Ovary (tissue), 7 donors: ENCODE measurements at regions not wholly inside any gene's neighbourhood (a gene's known extent, or its start where the extent isn't known, plus 50 kb on each side); places are given as distances from the start of the nearest gene placed in this dataset.

Experiments used
- DNase-seq, 5 donors: peaks; one replicate each; pipeline ENCODE4 v3.0.0-alpha.2; 2019 to 2020
- H3K27ac ChIP-seq, 2 donors: fragments of 200-600 bp; one replicate each; pipeline versions ENCODE4 v1.5.1 to v1.8.0; 2019 to 2022
- H3K27me3 ChIP-seq: fragments of 200-600 bp; one replicate; pipeline ENCODE4 v1.8.0; 2022
- H3K36me3 ChIP-seq: fragments of 200-600 bp; sonication (generic); one replicate; pipeline ENCODE4 v1.5.1; 2019
- H3K4me1 ChIP-seq: one replicate; pipeline ENCODE4 v1.8.1; 2013; ENCODE audit warnings: mild to moderate bottlenecking, moderate library complexity; ENCODE audit not compliant: insufficient read depth
- H3K4me3 ChIP-seq: fragments of 200-600 bp; sonication (generic); one replicate; pipeline ENCODE4 v1.5.1; 2017
- H3K9me3 ChIP-seq, 2 donors: fragments of 200-600 bp in 1 of 2; sonication (generic) in 1 of 2; one replicate each; pipeline versions ENCODE4 v1.5.1 to v1.8.1; 2013 to 2019; ENCODE audit warnings: mild to moderate bottlenecking in 1 of 2, moderate library complexity in 1 of 2
- CTCF ChIP-seq, 3 donors: fragments of 450-650 bp in 2 of 3; fragments of 200-600 bp in 1 of 3; IDR thresholded peaks; one replicate each; pipeline versions ENCODE4 v1.5.1 to v1.8.0; 2016 to 2022; ENCODE audit warnings: antibody characterized with exemption in 3 of 3, mild to moderate bottlenecking in 1 of 3
- EP300 ChIP-seq: sonication (generic); formaldehyde crosslinking; IDR thresholded peaks from one replicate; pipeline ENCODE4 v1.6.1; 2017; ENCODE audit warnings: antibody characterized with exemption
- POLR2A ChIP-seq: fragments of 450-650 bp; IDR thresholded peaks from one replicate; pipeline ENCODE4 v1.6.1; 2017; ENCODE audit warnings: antibody characterized with exemption, mild to moderate bottlenecking, moderate library complexity
- WGBS, 3 donors: extraction: QIAGEN DNeasy Blood & Tissue Kit in 1 of 3; methylation state at CpG; one replicate each; pipeline versions ENCODE4 v1.1.5 to v1.1.7; 2013 to 2017; 5-methylcytosine and 5-hydroxymethylcytosine counted together
- intact Hi-C, 4 donors: fragments of 100-400 bp; cut with DNase I; formaldehyde crosslinking; loops; one replicate each; pipeline versions ENCODE4 v1.11.0 to v1.15.1; 2022 to 2023
- donor health status: DM: no; HTN: no; CAD: no; lungs with moderate emphysema.
- donor health status: DM: no; HTN: no; CAD: no.
- donor health status: Bipolar disorder and iron deficiency.
- donor health status: DM: no; HTN: no; CAD: no.
- donor health status: DM: yes; HTN: yes; CAD: no.

GRCh38 chr1:100626397-100626796 lies 88.5 kb downstream of the GPR88 start:
- H3K27ac ChIP-seq, result no peak overlapping the region
- 72 to 79% (median 74%) methylated on average over 3 of the region's 3 CpGs for WGBS, 3 donors
- H3K4me1 ChIP-seq, result peaks cover 6% of the 10 kb centered on the region
- no peaks in the 10 kb centered on the region for H3K27me3 ChIP-seq
- H3K9me3 ChIP-seq, result no peaks in the 10 kb centered on the region
- intact Hi-C loops, result no loop called here
- TF ChIP-seq CTCF (IDR thresholded peaks at IDR 0.05) (no peak), POLR2A (no peak), EP300 (no peak)
- no peak for DNase-seq
- H3K4me3 ChIP-seq, result no peak overlapping the region
- H3K36me3 ChIP-seq, result no peaks in the 10 kb centered on the region

GRCh38 chr1:100627054-100627716 lies 89.2 kb downstream of the GPR88 start:
- H3K27ac ChIP-seq, result no peak overlapping the region
- DNase-seq, result no peak
- intact Hi-C loops, result no loop called here
- no peaks in the 10 kb centered on the region for H3K27me3 ChIP-seq
- no peak for TF ChIP-seq POLR2A
- TF ChIP-seq EP300, result no peak
- TF ChIP-seq CTCF (IDR thresholded peaks at IDR 0.05), result no peak
- H3K4me3 ChIP-seq, result no peak overlapping the region
- no peaks in the 10 kb centered on the region for H3K36me3 ChIP-seq
- H3K9me3 ChIP-seq, result no peaks in the 10 kb centered on the region
- WGBS, 3 donors, result 68 to 83% (median 79%) methylated on average over 5 of the region's 5 CpGs
- H3K4me1 ChIP-seq, result peaks cover 4% of the 10 kb centered on the region

DNA sequence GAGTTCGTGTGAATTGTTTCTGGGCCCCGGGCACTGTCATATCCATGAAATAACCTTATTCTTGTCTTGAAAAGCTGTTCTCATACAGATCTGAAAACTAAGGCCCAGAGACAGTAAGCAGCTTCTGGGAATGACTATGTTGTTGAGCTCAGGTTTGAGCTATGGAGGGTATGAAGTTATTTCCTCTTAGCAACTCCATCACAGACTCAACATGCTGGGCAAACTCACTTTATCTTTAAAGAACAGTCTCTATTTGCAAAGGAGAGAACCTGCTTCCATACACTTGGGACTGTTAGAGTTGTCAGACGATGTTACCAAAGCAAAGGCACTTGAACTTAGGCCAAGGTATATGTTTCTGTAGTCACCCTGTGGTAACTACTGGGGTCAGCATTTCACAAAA lies 90.0 kb downstream of the GPR88 start:
- no peaks in the 10 kb centered on the region for H3K36me3 ChIP-seq
- H3K4me1 ChIP-seq, result peaks cover 3% of the 10 kb centered on the region
- 96 to 98% (median 98%) methylated on average over 3 of the region's 3 CpGs for WGBS, 3 donors
- intact Hi-C loops, result no loop called here
- no peak overlapping the region for H3K4me3 ChIP-seq
- H3K27me3 ChIP-seq, result no peaks in the 10 kb centered on the region
- no peaks in the 10 kb centered on the region for H3K9me3 ChIP-seq
- no peak for DNase-seq
- TF ChIP-seq EP300 (no peak), CTCF (IDR thresholded peaks at IDR 0.05) (no peak), POLR2A (no peak)
- H3K27ac ChIP-seq, result no peak overlapping the region

GRCh38 chr1:100628631-100629081 lies 90.7 kb downstream of the GPR88 start:
- 46 to 67% (median 63%) methylated on average over 4 of the region's 4 CpGs for WGBS, 3 donors

GRCh38 chr1:100629391-100629790 lies 90.2 kb upstream of the VCAM1 start:
- Histone ChIP-seq H3K27ac (no peak overlapping the region), H3K4me1 (peaks cover 3% of the 10 kb centered on the region), H3K9me3 (no peaks in the 10 kb centered on the region), H3K4me3 (no peak overlapping the region), H3K27me3 (no peaks in the 10 kb centered on the region), H3K36me3 (no peaks in the 10 kb centered on the region)
- TF ChIP-seq EP300 (no peak), CTCF (IDR thresholded peaks at IDR 0.05) (no peak), POLR2A (no peak)
- DNase-seq, result no peak
- intact Hi-C loops, result no loop called here

More at GRCh38 chr1:100628631-100629081, 90.7 kb downstream of the GPR88 start:
- H3K27me3 ChIP-seq, result no peaks in the 10 kb centered on the region
- H3K9me3 ChIP-seq, result no peaks in the 10 kb centered on the region
- H3K36me3 ChIP-seq, result no peaks in the 10 kb centered on the region
- no peak for TF ChIP-seq POLR2A
- no peak overlapping the region for H3K4me3 ChIP-seq
- H3K27ac ChIP-seq, result no peak overlapping the region
- peaks cover 3% of the 10 kb centered on the region for H3K4me1 ChIP-seq
- no peak for DNase-seq
- intact Hi-C loops, result no loop called here
